B cell (primary cell): ENCODE measurements at regions not wholly inside any gene's neighbourhood (a gene's known extent, or its start where the extent isn't known, plus 50 kb on each side); places are given as distances from the start of the nearest gene placed in this dataset.

Experiments used
- ATAC-seq: fragments of 200-7000 bp; cut with Tn5 transposase; one replicate; pipeline ENCODE4 v1.10.0; 2021; ENCODE audit warnings: low read depth, mild to moderate bottlenecking, moderate number of reproducible peaks, moderate library complexity
- CTCF ChIA-PET: fragments of 350-600 bp; sonication (Branson Sonifier 250); formaldehyde crosslinking; loops from one replicate; lab custom pipeline; 2021; ENCODE audit warnings: antibody characterized with exemption, inconsistent platforms; lab: Charles Lee
- POLR2A ChIA-PET: fragments of 350-600 bp; sonication (Branson Sonifier 250); formaldehyde crosslinking; loops from one replicate; lab custom pipeline; 2021; ENCODE audit warnings: antibody characterized with exemption; lab: Charles Lee
- DNase-seq: peaks from one replicate; pipeline ENCODE4 v3.0.0; 2013
- H2AFZ ChIP-seq: 2 replicates; pipeline ENCODE4 v1.6.1; 2012; ENCODE audit warnings: mild to moderate bottlenecking, low read depth, low read length; ENCODE audit not compliant: insufficient read depth, poor library complexity, severe bottlenecking
- H3K27ac ChIP-seq, 2 donors: 1 replicate in 1 of 2; 2 replicates in 1 of 2; pipeline ENCODE4 v1.5.1; 2012 to 2013; ENCODE audit warnings: low read length in 2 of 2, mild to moderate bottlenecking in 2 of 2, moderate library complexity in 1 of 2
- H3K27me3 ChIP-seq, 4 experiments: fragments of 200-600 bp in 1 of 4; sonication (generic) in 1 of 4; replicated peaks in 1 of 4; 1 replicate in 2 of 4; 2 replicates in 2 of 4; pipeline versions ENCODE4 v1.6.1 to v1.7.0; 2013 to 2016; ENCODE audit warnings: low read length in 3 of 4, mild to moderate bottlenecking in 2 of 4, mixed read lengths in 1 of 4, moderate library complexity in 1 of 4; ENCODE audit not compliant: insufficient read depth in 4 of 4, control insufficient read depth in 3 of 4; ENCODE audit errors: control extremely low read depth in 1 of 4
- H3K36me3 ChIP-seq, 2 experiments: replicated peaks in 1 of 2; 1 replicate in 1 of 2; 2 replicates in 1 of 2; pipeline versions ENCODE4 v1.6.1 to v1.7.1; 2013; ENCODE audit warnings: low read length in 1 of 2; ENCODE audit not compliant: insufficient read depth in 2 of 2, control insufficient read depth in 1 of 2; ENCODE audit errors: control extremely low read depth in 1 of 2, extremely low read depth in 1 of 2
- H3K4me1 ChIP-seq, 2 donors: fragments of 200-600 bp in 1 of 2; sonication (generic) in 1 of 2; 1 replicate in 1 of 2; 2 replicates in 1 of 2; pipeline versions ENCODE4 v1.5.1 to v1.6.1; 2013 to 2017; ENCODE audit warnings: low read length in 2 of 2; ENCODE audit not compliant: control insufficient read depth in 2 of 2, insufficient read depth in 2 of 2
- H3K4me2 ChIP-seq: replicated peaks from 2 replicates; pipeline ENCODE3; 2012; ENCODE audit warnings: mild to moderate bottlenecking, low read depth, low read length; ENCODE audit not compliant: poor library complexity, severe bottlenecking
- H3K4me3 ChIP-seq, 5 experiments: fragments of 200-600 bp in 1 of 5; sonication (generic) in 1 of 5; 1 replicate in 3 of 5; 2 replicates in 2 of 5; pipeline versions ENCODE4 v1.5.1 to v1.7.0; 2011 to 2016; ENCODE audit warnings: low read length in 4 of 5, mild to moderate bottlenecking in 4 of 5, low read depth in 2 of 5, control low read depth in 1 of 5, moderate library complexity in 1 of 5; ENCODE audit not compliant: insufficient read depth in 1 of 5; ENCODE audit errors: control extremely low read depth in 1 of 5, extremely low read depth in 1 of 5
- H3K79me2 ChIP-seq: fragments of 200-600 bp; sonication (generic); one replicate; pipeline ENCODE4 v1.6.0; 2016; ENCODE audit warnings: low read length; ENCODE audit not compliant: control insufficient read depth, insufficient read depth
- H3K9ac ChIP-seq: fragments of 200-600 bp; sonication (generic); 2 replicates; pipeline ENCODE4 v1.6.1; 2017; ENCODE audit warnings: mild to moderate bottlenecking, low read length, moderate library complexity
- H3K9me3 ChIP-seq, 3 donors: one replicate each; pipeline versions ENCODE4 v1.6.1 to v1.7.1; 2013; ENCODE audit warnings: low read length in 2 of 3; ENCODE audit not compliant: control insufficient read depth in 2 of 3, insufficient read depth in 1 of 3; ENCODE audit errors: control extremely low read depth in 1 of 3
- H4K20me1 ChIP-seq: 2 replicates; pipeline ENCODE4 v1.6.0; 2012; ENCODE audit warnings: mild to moderate bottlenecking, low read length; ENCODE audit not compliant: insufficient read depth, control insufficient read depth, poor library complexity, severe bottlenecking
- H3K27ac Mint-ChIP-seq: one replicate; pipeline ENCODE4 v1.8.0; 2021; ENCODE audit warnings: mixed read lengths
- H3K27me3 Mint-ChIP-seq: one replicate; pipeline ENCODE4 v1.8.0; 2021; ENCODE audit warnings: mixed read lengths
- H3K4me1 Mint-ChIP-seq: one replicate; pipeline ENCODE4 v1.8.0; 2021; ENCODE audit warnings: mixed read lengths
- H3K4me3 Mint-ChIP-seq: one replicate; pipeline ENCODE4 v1.8.0; 2021; ENCODE audit warnings: mixed read lengths
- H3K9me3 Mint-ChIP-seq: one replicate; pipeline ENCODE4 v1.8.0; 2022; ENCODE audit warnings: mixed read lengths; ENCODE audit not compliant: insufficient read depth
- CTCF ChIP-seq: fragments of 200-600 bp; IDR thresholded peaks from one replicate; pipeline ENCODE4 v1.8.0; 2022; ENCODE audit warnings: antibody characterized with exemption, mild to moderate bottlenecking
- EZH2 ChIP-seq: IDR thresholded peaks from 2 replicates; pipeline ENCODE4 v1.6.1; 2012; ENCODE audit warnings: borderline replicate concordance, low read depth, mild to moderate bottlenecking, moderate library complexity, low read length; ENCODE audit not compliant: insufficient read depth, poor library complexity, severe bottlenecking
- WGBS: methylation state at CpG from one replicate; pipeline ENCODE4 v1.1.5; 2013; ENCODE audit warnings: missing lambda C conversion rate; ENCODE audit not compliant: insufficient coverage; 5-methylcytosine and 5-hydroxymethylcytosine counted together
- intact Hi-C: fragments of 100-400 bp; cut with micrococcal nuclease; formaldehyde crosslinking; loops from one replicate; pipeline ENCODE4 v1.10.0; 2022

GRCh38 chr15:70376929-70377691 is 279.4 kb upstream of the TLE3 start:
- H3K9ac ChIP-seq = no peak overlapping the region
- intact Hi-C loops = no loop called here
- CTCF ChIA-PET = interaction anchor here (0.6 to 0.7 kb wide), 2 partner anchors 12 to 119 kb away, joined by 3 read pairs; no protein-coding TSS in a partner anchor
- DNase-seq (no peak), ATAC-seq (no peak)
- 28% methylated on average over 18 of the region's 21 CpGs for WGBS
- no peaks in the 10 kb centered on the region for H3K79me2 ChIP-seq
- peaks cover 0 to 4% (median 0%) of the 10 kb centered on the region in 3 donors for H3K9me3 ChIP-seq
- H4K20me1 ChIP-seq = no peaks in the 10 kb centered on the region
- no peak overlapping the region for H3K4me2 ChIP-seq
- H3K27me3 ChIP-seq = peaks cover 0 to 18% (median 3%) of the 10 kb centered on the region in 4 experiments
- Mint-ChIP-seq H3K27me3 (peaks cover 24% of the 10 kb centered on the region), H3K27ac (no peak overlapping the region), H3K4me1 (peaks cover 9% of the 10 kb centered on the region), H3K4me3 (no peak overlapping the region), H3K9me3 (peaks cover 3% of the 10 kb centered on the region)
- peaks cover 4 to 9% of the 10 kb centered on the region in 2 donors for H3K4me1 ChIP-seq
- TF ChIP-seq EZH2 (no peak), CTCF (no peak)
- H3K36me3 ChIP-seq = no peaks in the 10 kb centered on the region
- POLR2A ChIA-PET = interaction anchor here (0.6 kb wide), 1 partner anchor 103 kb away, joined by 4 read pairs; no protein-coding TSS in a partner anchor
- no peak overlapping the region for H3K4me3 ChIP-seq
- H3K27ac ChIP-seq = no peak overlapping the region
- no peak overlapping the region for H2AFZ ChIP-seq
